Fibroblast of peridontal ligament (primary cell): ENCODE measurements at regions not wholly inside any gene's neighbourhood (a gene's known extent, or its start where the extent isn't known, plus 50 kb on each side); places are given as distances from the start of the nearest gene placed in this dataset.
A peak's percentile ranks its signal among the peaks of the same experiment; 100 is the strongest.
"Not testable (repeated sequence)": the region's sequence is repeated elsewhere in the genome, so short reads cannot be mapped to it uniquely, and the experiment has no call there.

ENCODE experiments used
- DNase-seq: peaks from one replicate; pipeline ENCODE4 v3.0.0-alpha.2; 2010; ENCODE audit errors: extremely low read depth

DNA sequence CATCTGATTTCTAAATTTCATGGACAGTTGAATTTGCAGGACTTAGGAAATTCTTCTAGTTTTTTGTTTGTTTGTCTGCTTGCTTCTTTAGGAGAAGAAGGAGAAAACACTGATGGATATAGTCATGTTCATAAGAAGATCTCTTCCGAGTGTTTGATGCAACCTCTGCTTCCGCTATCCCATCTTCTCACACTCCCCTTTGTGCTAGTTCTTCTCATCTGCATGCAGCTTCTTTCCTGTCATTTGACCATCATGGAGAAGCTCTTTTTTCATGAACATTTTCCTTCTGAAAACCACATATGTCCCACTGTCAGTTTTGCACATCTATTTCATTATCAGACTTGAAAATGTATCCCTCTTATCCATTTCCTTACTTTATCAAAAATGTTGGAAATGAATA is 346.9 kb upstream of the PRKCQ start:
- DNase-seq: no peak

DNA sequence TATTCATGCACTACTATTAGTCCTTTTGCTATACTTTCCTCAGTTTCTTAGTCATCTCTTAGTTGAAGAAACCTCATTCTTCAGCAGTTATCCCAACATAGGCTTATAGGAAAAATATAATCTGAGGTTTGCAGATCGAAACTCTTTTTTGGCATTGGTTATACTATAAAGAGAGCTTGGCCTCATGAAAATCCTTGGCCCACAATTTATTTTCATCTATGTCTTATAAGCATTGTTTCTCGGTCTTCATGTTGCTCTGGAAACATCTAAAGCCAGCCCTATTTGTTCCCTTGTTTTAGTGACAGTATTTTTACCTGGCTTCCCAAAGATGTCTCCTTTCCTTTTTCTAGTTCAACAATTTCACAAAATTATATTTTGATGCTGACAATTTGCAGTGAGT is 345.1 kb upstream of the PRKCQ start:
- DNase-seq: no peak

DNA sequence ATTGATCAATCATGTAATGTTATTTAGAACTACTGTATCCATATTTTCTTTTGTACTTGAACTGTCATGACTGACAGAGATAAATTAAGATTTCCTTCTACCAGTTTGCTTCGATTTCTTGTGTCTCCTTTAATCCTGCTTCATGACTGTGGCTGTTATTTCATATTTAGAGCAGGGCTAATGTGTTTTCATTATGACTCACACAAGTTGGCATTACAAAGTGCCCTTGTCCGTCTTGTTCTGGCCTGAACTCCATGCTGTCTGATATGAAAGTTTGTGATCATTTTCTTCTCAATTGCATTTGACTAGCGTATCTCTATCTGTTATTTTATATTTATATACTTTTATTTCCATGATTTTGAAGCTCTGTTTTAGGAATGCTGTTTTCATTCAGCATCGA is 344.1 kb upstream of the PRKCQ start:
- peak; percentile 7 for DNase-seq

DNA sequence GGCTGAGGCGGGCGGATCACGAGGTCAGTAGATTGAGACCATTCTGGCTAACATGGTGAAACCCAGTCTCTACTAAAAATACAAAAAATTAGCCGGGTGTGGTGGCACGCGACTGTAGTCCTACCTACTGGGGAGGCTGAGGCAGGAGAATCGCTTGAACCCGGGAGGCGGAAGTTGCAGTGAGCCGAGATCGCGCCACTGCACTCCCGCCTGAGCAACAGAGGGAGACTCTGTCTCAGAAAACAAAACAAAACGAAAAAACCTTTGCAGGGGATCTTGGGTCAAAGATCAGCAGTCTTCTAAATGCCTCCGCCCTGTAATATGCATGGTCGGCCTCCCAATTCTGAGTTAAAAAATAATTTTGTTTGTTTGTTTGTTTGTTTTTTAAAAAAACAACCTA is 340.9 kb upstream of the PRKCQ start:
- not testable (repeated sequence) for DNase-seq

DNA sequence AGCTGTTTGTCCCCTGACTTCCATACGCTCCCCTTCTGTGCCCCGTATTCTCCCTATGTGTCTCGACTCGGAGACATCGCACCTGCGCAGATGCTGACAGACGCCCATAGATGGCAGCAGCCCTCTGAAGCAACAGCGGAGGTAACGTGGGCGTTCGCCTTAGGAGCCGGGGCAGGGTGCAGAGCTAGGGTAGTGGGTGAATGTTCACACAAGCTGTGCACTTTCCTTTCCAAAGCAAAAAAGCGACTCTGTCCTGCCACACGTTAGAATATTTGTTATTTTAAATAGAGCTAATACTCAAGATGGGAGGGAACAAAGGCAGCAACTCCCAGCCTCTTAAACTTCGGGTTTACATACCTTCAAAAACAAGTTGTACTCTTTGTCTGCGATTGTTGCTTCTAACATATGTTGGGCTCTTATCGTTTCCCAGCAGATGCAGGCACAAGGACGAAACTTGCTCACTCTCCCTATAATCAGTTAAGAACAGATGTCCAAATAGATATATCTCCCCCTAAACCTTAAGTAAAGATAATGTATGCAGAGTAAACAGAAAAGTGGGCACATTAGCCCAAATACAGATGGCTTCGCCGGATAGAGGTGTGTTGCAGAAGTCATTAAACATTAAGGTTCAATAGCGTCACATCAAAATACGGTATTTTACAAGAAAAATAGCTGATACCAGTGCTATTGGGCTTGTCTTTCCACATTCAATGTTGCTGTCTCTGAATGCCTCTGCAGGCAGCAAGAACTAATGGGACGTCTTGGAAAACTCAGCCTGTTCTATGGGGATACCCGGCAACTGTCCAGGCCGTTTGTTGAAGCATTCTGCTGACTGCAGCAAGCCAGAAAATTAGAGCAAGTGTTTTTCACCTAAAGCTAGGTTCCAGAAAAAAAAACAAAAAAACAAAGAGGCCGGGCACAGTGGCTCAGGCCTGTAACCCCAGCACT is 340.3 kb upstream of the PRKCQ start:
- DNase-seq: no peak

DNA sequence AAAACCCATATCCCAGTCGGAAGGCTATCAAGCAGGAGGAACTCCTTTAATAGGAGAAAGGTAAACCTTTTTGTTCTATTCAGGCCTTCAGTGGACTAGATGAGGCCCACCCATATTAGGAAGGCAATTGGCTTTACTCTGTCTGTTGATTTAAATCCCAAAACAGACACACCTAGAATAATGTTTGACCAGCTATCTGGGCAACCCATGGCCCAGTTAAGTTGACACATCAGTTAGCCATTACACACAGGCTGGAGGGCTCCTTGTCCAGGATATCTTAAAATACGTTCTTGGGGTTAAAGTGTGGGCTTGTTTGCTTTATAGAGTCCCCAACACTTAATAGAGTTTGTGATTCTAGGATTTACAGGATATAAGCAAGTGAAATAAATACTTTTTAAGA is 339.0 kb upstream of the PRKCQ start:
- no peak for DNase-seq

DNA sequence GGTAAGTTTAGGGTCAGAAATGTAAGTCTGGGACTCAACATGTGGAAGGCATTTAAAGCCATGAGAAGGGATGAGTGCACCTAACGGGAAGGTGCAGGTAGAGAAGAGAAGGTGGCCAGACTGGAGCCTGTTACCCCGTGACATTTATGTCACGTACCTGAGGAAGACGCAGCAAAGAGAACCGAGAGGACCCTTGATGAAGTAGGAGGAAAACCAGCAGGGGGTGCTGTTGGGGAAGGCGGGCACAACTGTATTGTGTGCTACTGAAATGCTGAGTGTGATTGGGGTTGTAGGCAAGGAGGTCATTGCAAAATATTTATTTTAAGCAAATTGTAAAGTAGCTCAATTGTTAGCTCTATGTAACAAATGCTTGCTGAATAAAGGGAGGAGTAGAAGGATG is 338.2 kb upstream of the PRKCQ start:
- no peak for DNase-seq

DNA sequence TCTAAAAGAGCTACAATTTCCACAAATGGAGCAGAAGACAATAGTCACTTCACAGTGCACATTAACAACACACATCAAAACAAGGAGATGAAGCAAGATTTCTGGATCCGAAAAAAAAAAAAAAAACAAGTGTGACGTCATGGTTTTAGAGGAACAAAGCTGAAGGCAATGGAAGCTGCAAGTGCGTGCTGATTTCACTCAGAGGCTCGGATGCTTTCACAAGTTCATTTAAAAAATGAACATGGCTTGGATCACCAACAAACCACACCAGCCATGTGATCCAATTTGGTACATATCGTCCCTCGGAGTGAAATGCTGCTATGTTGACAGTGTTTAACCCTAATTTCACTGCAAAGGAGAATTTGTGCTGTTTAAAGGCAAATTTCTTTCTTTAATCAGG is 337.0 kb upstream of the PRKCQ start:
- DNase-seq: no peak

DNA sequence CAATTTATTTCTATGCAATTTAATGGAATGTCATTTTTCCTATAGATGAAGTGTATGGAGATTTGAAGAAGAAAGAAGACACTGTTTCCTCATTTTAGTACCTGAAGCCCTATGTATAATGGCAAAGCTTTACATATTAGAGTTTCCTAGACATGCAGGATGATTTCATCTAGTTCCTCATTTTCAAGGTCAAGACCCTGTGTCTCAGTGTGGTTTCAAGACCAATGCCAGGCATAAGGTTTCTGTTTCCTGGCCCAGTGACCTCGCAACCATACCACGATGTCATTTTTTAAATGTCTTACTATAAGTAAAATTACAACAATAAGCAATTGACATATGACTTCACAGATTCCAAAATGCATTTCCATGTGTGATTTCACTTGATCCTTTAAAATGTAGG is 336.5 kb upstream of the PRKCQ start:
- no peak for DNase-seq

DNA sequence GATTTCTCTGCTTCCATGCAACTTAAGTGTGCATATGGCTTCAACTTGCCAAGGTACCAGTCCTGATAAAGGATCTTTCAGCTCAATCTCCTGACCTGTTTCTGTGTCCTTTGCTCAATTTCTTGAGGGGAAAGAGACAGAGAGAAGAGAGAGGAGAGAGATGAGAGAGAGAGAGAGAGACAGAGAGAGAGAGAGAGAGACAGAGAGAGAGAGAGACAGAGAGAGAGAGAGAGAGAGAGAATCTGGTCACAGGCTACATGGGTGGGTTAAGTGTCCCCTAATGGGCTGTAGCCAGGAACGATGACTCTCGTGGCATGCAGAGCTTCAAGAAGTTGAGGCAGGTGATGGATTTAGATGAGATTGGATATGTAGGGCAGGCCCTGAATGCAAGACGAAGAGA is 335.2 kb upstream of the PRKCQ start:
- no peak for DNase-seq

DNA sequence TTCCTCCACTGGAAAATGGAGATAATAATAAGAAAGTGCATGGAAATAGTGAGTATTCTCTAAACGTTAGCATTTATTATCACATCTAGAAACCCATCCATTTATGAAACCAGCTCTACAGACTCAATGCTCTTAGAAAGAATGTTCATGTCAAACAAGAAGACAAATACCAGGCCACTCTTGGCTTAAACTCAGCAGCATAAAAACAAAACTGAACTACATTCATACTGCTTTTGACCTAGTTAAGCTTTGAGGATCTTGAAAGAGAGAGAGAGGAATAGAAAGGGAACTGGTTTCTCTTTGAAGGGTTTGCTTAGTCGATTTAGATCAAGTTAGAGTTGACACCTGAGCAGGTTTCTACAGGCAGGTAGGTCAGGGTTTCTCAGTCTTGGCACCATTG is 332.9 kb upstream of the PRKCQ start:
- DNase-seq: no peak

DNA sequence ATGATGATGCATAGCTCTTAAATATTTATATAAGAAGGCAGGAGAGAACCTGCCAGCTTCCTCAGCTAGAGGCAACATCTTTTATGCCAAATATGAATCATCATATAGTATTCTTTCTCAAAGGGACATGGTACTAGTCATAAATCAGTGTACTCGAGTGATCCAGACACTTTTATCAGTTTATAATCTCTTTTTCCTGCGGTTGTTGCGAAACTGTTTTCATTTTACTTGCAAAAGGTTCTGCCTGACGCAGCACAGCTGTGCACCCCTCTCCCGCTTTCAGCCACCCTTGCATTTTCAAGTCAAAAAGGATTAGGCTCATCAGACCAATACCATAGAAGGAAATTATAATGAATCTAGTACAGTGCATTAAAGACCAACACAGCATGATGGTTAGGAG is 332.3 kb upstream of the PRKCQ start:
- DNase-seq: no peak

DNA sequence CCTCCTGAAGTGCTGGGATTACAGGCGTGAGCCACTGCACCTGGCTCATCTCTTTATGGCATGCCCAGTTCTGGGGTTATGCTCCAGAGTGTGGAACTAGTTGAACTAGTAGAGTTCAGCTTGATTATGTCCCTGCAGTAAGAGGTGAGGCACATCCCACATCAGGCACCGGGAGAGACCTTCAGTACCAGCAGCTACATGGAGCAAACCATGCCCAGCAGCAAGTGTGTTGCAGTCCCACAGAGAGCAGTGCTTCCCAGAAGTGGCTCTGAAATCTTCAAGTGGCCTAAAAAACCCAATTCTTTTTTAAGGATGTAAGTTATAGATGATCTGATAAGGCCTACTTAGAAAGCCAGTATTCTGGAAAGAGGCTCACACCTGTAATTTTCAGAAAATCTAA is 331.9 kb upstream of the PRKCQ start:
- DNase-seq: no peak

DNA sequence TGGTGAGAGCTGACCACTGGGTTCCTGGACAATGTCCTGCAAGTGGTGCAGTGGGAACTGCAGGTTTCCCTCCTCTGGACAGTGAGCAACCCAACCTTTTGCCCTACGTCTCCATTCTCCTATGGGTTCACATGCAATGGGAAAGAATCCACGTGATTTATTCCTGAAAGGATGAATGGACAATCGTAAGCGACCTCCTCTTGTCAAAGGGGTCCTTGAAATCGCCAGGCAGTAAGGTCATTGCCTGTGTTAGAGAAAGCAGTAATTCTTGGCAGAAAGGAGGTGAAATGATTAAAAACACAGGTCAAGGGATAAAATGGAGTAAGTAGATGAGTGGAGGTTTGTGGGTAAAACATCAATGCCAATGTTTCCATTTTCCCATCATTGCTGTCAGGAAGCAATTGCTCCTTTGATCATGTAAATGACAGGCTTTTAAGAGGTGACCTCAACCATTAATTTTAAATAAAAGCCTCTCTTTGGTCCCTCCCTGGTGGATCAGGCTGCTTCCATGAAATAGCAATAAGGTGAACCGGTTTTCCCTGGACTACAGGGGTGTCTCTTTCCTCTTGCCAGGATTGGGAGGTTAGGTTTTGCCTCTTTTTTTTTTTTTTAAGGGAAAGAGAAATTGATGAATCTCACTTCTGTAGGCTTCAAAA is 330.0 kb upstream of the PRKCQ start:
- no peak for DNase-seq

DNA sequence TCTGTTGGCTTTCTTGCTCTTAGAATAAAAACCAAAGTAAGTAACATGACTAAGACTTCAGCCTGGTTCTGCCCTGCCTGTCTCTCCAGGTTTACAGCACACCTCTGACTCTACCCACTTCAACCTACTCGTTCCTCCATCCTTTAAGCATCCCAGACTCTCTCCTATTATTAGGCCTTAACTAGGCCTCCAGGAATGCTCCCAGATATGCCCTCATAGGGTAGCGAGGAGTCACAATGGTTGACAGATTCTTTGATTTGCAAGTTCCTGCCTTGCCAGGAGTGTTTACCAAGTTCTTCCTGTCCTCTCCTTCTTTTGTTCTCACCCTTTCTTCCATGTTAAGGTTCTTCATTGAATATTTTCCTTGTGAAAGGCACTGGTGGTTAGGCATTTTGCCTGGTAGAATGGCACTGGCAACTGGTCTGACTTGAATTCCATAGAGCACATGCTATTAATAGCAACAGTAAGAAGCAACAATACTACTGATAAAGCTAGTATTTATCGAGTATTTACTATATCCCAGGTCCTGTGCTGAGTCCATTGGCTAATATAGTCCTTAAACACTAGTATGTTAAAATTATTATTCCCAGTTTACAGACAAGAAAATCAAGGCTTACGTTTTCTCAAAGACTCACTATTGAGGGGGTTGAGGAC is 327.9 kb upstream of the PRKCQ start:
- no peak for DNase-seq

DNA sequence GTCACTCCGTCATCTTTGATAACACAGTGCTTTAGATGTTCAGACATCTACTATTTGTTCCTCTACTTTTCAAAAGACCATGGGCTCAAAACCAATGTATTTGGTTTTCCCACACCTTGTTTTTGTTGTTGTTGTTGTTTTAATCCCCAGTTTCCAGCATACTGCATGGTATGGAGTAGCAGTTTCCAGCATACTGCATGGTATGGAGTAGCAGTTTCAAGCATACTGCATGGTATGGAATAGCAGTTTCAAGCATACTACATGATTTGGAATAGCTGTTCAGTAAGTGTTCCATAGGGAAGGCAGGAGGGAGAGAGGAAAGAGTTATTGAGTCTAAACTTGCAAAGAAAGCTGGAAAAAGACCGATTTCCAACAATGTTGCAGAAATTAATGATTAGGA is 314.3 kb upstream of the PRKCQ start:
- no peak for DNase-seq

DNA sequence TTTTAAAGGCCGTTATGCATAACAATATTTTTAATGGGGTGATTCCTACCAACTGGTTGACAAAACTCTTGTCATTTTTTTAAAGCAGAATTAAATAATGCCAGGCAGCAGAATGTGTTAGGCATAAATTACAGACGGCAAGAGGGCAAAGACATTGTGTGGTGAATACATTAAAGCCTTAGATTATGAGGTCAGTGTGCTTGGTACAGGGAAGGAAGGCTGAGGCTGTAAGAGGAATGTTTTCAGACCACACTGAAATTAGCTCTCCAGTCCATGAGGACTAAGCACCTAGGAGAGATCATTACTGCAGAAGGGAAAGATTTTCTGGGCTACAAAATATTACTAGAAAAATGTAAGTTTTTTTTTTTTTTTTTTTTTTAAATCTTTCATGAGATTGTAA is 312.8 kb upstream of the PRKCQ start:
- DNase-seq: no peak

DNA sequence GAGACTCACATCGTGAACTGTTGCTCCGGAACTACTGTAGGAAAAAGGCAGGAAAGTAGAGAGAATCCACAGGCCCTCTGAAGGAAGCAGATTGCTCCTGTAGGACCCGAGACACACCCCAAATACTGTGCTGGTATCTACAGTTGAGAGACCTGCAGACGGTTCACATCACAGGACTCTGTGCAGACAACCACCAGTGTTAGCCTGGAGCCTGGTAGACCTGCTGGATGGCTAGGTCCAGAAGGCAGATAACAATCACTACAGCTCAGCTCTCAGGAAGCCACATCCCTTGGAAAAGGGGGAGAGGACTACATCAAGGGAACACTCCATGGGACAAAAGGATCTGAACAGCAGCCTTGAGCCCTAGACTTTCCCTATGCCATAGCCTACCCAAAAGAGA is 311.8 kb upstream of the PRKCQ start:
- DNase-seq: no peak

DNA sequence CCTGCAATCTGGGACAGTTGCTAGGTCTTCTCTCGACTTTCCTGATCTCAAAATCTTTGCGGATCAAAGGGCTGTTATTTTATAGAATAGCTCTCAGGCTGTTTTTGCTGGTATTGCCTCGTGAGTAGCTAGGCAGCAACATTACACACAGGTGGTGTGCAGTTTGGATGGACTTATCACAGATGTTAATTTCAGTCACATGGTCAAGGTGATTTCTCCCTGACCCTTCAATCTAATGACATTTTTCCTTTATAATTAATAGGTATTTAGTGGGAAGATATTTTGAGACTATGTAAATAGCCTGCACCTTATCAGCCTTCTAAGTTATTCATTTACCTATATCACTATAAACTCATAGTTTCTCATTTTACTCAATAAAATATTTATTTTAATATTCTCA is 309.6 kb upstream of the PRKCQ start:
- DNase-seq: no peak

DNA sequence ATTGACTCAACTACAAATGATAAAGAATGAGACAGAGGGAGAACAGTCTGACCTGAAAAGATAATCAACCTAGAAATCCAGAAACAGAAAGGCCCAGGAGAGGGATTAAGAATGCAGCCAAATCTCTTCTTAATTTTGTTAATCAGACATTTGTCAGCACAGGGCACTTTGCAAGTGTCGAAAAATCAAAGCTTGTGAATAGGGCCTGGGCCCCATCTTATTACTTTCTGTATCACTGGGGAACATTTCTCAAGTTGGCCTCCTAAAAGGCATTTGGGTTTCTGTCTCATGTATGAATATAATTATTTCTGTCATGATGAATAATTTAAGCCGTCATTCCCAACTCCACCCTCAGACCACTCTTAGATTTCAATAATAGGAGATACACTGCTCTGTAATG is 308.4 kb upstream of the PRKCQ start:
- DNase-seq: no peak

DNA sequence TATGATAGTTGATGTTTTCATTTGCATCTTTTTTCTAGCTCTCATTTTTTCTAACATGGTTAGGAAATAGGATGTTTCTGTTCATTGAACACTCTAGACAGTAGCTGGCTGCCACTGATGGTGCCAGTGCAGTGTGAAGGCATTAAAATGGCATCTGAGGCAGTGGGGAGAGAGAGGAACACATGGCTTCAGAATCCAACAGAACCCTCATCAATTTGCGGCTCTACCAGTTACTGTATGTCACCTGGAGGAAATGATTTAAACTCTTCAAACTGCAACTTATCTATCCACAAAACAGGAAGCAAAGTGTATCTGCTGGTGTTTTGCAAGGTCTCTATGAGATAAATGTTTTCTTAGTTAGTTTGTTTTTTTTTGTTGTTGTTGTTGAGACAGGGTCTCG is 305.2 kb upstream of the PRKCQ start:
- DNase-seq: no peak

DNA sequence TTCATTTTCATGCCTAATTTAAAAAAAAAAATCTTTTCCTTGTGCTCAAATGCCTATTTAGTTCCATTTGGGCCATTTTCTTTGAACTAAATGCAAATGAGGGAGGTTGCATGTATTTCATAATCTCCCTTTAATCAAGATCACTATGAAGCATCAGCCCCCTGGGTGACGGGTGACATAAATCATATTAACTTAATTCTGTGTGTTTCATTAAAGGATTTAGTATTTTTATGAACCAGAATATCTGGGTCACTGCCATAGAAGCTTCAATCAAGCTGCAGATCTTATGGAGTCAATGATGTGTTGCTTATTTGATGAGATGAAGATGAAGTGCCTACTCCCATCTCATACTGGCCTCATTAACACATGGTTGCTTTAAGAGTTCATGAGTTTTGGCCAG is 301.9 kb upstream of the PRKCQ start:
- no peak for DNase-seq
